HG02973 (cell line): ENCODE measurements at regions not wholly inside any gene's neighbourhood (a gene's known extent, or its start where the extent isn't known, plus 50 kb on each side); places are given as distances from the start of the nearest gene placed in this dataset.
"Not testable (repeated sequence)": the region's sequence is repeated elsewhere in the genome, so short reads cannot be mapped to it uniquely, and the experiment has no call there.

Source experiments
- ATAC-seq: cut with Tn5 transposase; IDR thresholded peaks from one replicate; pipeline ENCODE4 v1.9.1; 2021; ENCODE audit warnings: moderate library complexity; ENCODE audit not compliant: unreplicated experiment

DNA sequence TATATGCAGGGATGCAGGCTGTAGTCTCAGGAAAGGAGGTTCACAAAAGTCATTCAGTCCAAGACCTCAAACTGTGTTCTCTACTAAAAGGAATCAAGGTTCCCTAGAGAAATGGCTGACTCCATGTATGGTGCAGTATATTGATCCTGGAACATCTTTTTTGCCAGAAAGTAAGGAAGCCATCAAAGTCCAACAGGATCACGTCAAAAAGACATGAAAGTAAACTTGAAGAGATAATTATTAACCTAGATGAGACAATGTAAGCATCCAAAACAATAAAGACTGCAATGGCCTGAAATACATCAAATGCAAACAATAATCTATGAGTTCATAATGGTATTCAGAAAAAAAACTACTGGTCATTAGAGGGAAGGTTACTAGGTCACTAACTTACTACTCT lies 115.6 kb upstream of the FABP2 start:
- not testable (repeated sequence) for ATAC-seq

DNA sequence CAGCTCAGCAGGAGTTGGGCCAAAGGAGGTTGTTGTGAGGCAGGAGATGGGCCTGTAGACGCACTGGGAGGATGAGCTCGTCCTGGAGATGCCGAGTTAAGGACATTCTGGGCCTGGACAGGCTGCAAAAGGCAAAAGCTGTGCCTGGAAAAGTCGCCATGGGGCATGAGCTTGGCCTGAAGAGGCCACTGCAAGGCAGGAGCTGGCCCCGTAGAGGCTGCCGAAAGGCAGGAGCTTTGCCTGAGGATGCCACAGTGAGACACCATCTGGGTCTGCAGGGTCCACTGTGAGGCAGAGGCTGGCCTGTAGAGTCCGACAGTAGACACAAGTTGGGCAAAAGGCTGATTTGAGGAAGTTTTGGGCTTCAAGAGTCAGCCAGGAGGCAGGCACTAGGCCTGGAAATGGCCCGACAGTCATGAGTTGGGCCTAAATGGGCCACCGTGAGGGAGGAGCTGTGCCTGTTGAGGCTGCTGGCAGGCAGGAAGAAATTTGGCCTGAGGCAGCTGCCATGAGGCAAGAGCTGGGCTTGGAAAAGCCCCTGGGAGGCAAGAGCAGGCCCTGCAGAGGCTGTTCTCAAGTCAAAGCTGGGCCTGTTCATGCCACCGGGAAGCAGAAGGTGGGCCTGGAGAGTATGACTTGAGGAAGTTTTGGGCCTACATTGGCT lies 86.8 kb upstream of the FABP2 start:
- ATAC-seq, result not testable (repeated sequence)

DNA sequence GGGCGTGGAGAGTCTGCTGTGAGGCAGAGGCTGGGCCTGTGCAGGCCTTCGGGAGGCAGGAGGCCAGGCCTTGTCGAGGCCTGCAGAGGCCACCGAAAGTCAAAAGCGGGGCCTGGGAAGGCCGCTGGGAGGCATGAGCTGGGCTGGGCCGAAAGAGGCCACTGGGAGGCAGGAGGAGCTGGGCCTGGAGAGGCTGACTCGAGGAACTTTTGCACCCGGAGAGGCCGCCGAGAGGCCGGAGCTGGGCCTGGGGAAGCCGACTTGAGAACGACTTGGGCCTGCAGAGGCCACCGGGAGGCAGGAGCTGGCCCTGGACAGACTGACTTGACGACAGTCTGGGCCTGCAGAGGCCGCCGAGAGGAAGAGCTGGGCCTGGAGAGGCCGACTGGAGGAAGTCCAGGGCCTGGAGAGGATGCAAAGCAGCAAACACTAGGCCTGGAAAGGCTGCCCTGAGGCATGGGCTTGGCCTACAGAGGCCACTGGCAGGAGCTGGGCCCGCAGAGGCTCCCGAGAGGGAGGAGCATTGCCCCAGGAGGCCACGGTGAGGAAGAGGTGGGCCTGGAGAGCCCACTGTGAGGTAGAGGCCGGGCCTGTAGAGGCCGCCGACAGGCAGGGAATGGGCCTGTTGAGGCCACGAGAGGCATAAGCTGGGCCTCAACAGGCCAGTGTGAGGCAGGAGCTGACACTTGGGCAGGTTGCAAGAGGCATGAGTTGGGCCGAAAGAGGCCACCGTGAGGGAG lies 85.0 kb upstream of the FABP2 start:
- ATAC-seq, result not testable (repeated sequence)

DNA sequence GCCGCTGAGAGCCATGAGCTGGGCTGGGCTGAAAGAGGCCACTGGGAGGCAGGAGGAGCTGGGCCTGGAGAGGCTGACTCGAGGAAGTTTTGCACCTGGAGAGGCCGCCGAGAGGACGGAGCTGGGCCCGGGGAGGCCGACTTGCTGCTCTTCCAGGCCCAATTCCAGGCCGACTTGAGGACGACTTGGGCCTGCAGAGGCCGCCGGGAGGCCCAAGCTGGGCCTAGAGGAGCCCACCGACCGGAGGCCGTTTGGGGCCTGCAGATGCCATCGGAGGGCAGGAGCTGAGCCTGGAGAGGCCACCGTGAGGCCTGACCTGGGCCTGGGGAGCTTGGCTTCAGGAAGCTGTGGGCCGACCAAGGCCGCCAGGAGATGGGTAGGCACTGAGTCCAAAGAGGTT lies 84.1 kb upstream of the FABP2 start:
- not testable (repeated sequence) for ATAC-seq

DNA sequence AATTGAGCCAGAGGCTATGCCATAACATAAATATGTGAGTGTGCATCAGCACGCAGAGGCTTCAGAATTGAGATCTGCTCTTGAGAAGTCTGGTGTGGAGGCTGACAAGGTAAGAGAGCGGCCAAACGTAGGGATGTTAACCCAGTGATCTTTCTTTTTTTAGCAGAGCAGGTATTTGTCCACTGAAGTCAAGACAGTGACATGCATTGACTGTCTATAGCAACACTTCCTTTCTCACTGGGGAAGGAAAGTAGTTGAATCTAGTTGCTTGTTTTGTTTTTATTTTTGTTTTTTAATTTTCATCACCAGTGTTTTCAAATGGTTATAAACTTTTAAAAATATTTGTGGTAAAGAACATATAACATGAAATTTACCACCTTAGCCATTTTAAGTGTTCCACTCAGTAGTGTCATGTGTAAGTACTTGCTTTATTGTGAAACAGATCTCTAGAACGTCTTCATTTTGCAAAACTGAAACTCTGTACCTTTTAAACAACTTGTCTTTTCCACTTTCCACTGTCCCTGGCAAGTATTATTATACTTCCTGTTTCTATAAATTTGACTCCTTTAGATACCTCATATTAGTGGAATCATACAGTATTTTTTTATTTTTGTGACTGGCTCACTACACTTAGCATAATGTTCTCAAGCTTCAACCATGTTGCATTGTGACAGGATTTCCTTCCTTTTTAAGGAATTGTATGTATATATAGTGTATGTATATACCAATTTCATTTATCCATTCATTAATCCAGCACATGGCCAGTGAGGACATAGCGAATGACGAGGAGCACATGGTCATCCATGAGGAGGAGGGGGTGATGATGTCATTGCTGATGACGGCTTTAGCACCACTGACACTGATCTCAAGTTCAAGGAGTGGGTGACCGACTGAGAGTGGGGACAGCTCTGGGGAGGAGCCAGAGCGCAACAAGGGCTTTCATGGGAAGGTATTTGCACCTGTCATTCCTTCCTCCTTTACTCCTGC lies 80.7 kb upstream of the FABP2 start:
- peak; percentile 86 for ATAC-seq

DNA sequence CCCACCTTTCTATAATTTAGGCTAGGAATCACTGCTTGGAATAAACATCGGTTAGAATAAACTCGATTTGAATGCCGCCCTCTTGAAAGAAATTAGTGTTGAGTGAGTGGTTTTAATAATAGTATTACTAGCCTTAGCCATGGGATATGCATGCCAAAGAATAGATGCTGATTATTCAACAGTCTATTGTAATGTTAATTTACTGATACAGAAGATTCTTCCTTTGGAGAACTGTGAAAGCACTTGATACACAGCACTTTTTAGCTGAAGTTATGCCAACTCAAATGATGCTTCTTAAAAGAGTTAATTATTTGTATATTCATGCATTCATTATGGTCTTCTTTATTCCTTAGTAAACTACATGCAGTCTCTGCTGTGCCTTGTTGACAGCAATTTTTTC lies 73.8 kb upstream of the FABP2 start:
- not testable (repeated sequence) for ATAC-seq

DNA sequence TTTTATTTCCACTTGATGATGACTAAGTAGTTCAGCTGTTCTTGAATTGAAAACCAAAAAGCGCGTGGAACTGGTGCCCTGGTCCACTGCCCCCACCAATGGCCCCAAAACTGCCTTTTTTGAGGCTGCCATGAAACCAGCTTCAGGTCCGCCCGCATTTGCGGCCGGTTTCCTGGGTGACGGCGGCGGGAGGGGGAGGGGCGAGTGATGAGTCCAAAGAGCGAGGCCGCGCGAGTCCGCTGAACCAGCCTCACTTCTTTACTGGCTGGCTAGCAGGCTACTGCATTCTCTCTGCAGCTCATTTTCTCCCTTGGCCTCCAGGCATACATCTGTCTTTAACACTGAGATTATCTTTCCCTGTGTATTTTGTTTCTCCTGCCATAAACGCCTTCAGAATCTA lies 72.9 kb upstream of the FABP2 start:
- no peak for ATAC-seq

DNA sequence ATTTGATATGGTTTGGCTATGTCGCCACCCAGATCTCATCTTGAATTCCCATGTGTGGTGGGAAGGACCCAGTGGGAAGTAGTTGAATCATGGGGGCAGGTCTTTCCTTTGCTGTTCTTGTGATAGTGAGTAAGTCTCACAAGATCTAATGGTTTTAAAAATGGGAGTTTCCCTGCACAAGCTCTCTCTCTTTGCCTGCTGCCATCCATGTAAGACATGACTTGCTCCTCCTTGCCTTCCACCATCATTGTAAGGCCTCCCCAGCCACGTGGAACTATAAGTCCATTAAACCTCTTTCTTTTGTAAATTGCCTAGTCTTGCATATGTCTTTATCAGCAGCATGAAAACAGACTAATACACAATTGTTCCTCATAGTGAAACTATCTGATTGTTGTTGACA lies 66.9 kb upstream of the FABP2 start:
- ATAC-seq, result not testable (repeated sequence)

DNA sequence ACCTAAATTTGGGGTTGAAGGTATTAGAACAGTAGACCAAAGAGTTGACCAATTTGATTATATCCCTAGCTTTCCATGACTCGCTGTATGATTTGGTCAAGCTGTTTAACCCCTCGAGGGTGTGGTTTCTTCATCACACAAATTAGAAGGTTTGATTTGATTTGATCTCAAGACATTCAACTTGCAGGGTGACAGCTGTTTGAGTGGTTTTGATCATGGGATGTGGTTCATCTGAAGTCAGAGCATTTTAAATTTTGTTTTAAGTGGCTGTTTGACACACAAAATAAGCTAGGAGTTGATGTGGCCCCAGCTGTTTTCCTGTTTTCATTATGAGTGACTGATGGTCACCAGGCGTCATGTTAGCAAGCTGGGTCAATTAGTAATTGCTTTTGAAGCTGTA lies 52.7 kb upstream of the FABP2 start:
- not testable (repeated sequence) for ATAC-seq

DNA sequence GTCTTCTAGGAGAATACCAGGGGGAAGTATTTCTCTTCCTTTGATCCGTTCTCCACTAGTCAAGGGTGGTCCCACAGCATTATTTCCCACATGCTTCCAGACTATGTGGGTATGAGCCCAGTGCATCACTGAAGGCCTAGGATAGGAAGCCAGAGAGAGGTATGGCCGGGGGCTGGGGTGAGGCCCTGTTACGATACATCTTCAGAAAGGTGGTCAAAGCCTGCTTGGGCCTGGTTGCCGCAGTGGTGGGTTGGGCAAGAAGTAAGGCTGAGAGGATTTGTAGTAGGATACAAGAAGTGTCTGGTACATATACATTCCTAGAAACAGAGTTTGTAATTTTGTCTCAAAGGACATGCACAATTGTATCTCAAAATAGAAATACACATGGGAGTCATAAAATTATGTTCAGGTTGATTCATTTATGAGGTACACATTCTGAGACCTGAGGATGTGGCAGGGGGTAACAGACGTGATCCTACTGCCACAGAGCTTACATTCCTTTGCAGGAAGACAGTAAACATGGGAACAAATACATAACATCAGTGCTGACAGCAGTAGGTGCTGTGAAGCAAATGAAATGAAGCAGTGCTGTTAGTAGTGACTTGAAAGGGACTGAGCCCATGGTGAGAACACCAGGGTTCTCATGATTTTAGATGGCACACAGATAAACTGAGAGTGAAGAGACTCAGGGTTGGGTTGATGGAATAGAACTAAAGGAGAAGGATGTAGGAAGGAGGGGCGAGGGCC lies 50.6 kb upstream of the FABP2 start:
- not testable (repeated sequence) for ATAC-seq
